ENCODE measurements at regions not wholly inside any gene's neighbourhood (a gene's known extent, or its start where the extent isn't known, plus 50 kb on each side); places are given as distances from the start of the nearest gene placed in this dataset.

- TF ChIP-seq CTCF (IDR thresholded peaks at IDR 0.05) = no peak
- TF ChIP-seq POLR2A (IDR thresholded peaks at IDR 0.05) = no peak
- TF ChIP-seq POLR2AphosphoS5 (IDR thresholded peaks at IDR 0.05) = no peak
Observed at GRCh38 chr10:33086100-33086499, 128.1 kb upstream of the ITGB1 start.

Data from prostate gland (tissue), 2 donors.